SH-SY5Y (cell line): ENCODE measurements at regions not wholly inside any gene's neighbourhood (a gene's known extent, or its start where the extent isn't known, plus 50 kb on each side); places are given as distances from the start of the nearest gene placed in this dataset.

Source experiments
- GATA2 ChIP-seq: IDR thresholded peaks from 2 replicates; pipeline ENCODE4 v1.6.1; 2011; ENCODE audit warnings: mild to moderate bottlenecking, low read depth, low read length
- GATA3 ChIP-seq: IDR thresholded peaks from 2 replicates; pipeline ENCODE4 v1.6.1; 2011; ENCODE audit warnings: low read depth, mild to moderate bottlenecking, low read length, moderate library complexity

GRCh38 chr7:131007439-131008330 is 273.7 kb upstream of the KLF14 start:
- TF ChIP-seq GATA2 = no peak
- TF ChIP-seq GATA3 = no peak

GRCh38 chr7:131008840-131009711 is 275.1 kb upstream of the KLF14 start:
- TF ChIP-seq GATA2 = no peak
- no peak for TF ChIP-seq GATA3

GRCh38 chr7:131010029-131010716 is 276.2 kb upstream of the KLF14 start:
- no peak for TF ChIP-seq GATA2

GRCh38 chr7:131010717-131011431 is 276.9 kb upstream of the KLF14 start:
- TF ChIP-seq GATA2 (no peak), GATA3 (no peak)

GRCh38 chr7:131011432-131011742 is 277.4 kb upstream of the KLF14 start:
- TF ChIP-seq GATA3 (no peak), GATA2 (no peak)

GRCh38 chr7:131011976-131012375 is 278.0 kb upstream of the KLF14 start:
- TF ChIP-seq GATA2 = no peak
- no peak for TF ChIP-seq GATA3

GRCh38 chr7:131012477-131013031 is 278.5 kb upstream of the KLF14 start:
- no peak for TF ChIP-seq GATA3
- TF ChIP-seq GATA2 = no peak

- TF ChIP-seq GATA3 = no peak
- TF ChIP-seq GATA2 = no peak
These were observed 279.7 kb upstream of the KLF14 start for GRCh38 chr7:131013716-131014115.

- TF ChIP-seq GATA3 (no peak), GATA2 (no peak)
These were observed 281.1 kb upstream of the KLF14 start for GRCh38 chr7:131014906-131015656.

- TF ChIP-seq GATA2 (no peak), GATA3 (no peak)
These were observed 281.6 kb upstream of the KLF14 start for GRCh38 chr7:131015657-131015958.

GRCh38 chr7:131016230-131016629 is 282.2 kb upstream of the KLF14 start:
- TF ChIP-seq GATA2 (no peak), GATA3 (no peak)

- TF ChIP-seq GATA3 = no peak
- TF ChIP-seq GATA2 = no peak
These were observed 285.3 kb upstream of the KLF14 start for GRCh38 chr7:131019351-131019750.

GRCh38 chr7:131020759-131021261 is 286.8 kb upstream of the KLF14 start:
- TF ChIP-seq GATA3 (no peak), GATA2 (no peak)
